Gastrocnemius medialis (tissue), 4 donors: ENCODE measurements at regions not wholly inside any gene's neighbourhood (a gene's known extent, or its start where the extent isn't known, plus 50 kb on each side); places are given as distances from the start of the nearest gene placed in this dataset.

Source experiments
- ATAC-seq, 2 donors: fragments of 150-250 bp; one replicate each; pipeline ENCODE4 v1.9.1; 2016
- DNase-seq, 2 donors: peaks; one replicate each; pipeline ENCODE4 v3.0.0-alpha.2; 2019
- H3K27ac ChIP-seq, 4 donors: fragments of 200-600 bp; sonication (generic); 1 replicate in 1 of 4; 2 replicates in 3 of 4; pipeline ENCODE4 v1.5.1; 2016 to 2018; ENCODE audit warnings: mild to moderate bottlenecking in 2 of 4, moderate library complexity in 1 of 4
- H3K27me3 ChIP-seq, 3 donors: fragments of 200-600 bp; sonication (generic) in 2 of 3; 1 replicate in 1 of 3; 2 replicates in 2 of 3; pipeline versions ENCODE4 v1.5.1 to v1.6.0; 2016 to 2019; ENCODE audit warnings: mild to moderate bottlenecking in 1 of 3, moderate library complexity in 1 of 3
- H3K36me3 ChIP-seq, 2 donors: fragments of 200-600 bp; sonication (generic) in 1 of 2; one replicate each; pipeline ENCODE4 v1.5.1; 2017 to 2018
- H3K4me1 ChIP-seq, 2 donors: fragments of 200-600 bp; sonication (generic) in 1 of 2; one replicate each; pipeline ENCODE4 v1.5.1; 2016 to 2017; ENCODE audit warnings: mild to moderate bottlenecking in 2 of 2
- H3K4me3 ChIP-seq, 4 donors: fragments of 200-600 bp; sonication (generic) in 3 of 4; 1 replicate in 1 of 4; 2 replicates in 3 of 4; pipeline ENCODE4 v1.5.1; 2016 to 2019; ENCODE audit warnings: mild to moderate bottlenecking in 2 of 4
- H3K9me3 ChIP-seq, 3 donors: fragments of 200-600 bp; sonication (generic) in 2 of 3; 1 replicate in 1 of 3; 2 replicates in 2 of 3; pipeline ENCODE4 v1.5.1; 2016 to 2019
- POLR2A ChIP-seq, 2 donors: fragments of 450-650 bp; IDR thresholded peaks; one replicate each; pipeline ENCODE4 v1.6.1; 2017; ENCODE audit warnings: antibody characterized with exemption in 2 of 2, mild to moderate bottlenecking in 2 of 2, moderate library complexity in 2 of 2
- in situ Hi-C, 4 donors: fragments of 200-750 bp; cut with MboI; loops; one replicate each; pipeline versions ENCODE4 v1.15.0 to v1.8.0; 2017; ENCODE audit warnings: low sequenced_read_pairs in 4 of 4
- intact Hi-C: fragments of 100-400 bp; cut with DNase I; formaldehyde crosslinking; loops from one replicate; pipeline ENCODE4 v1.15.1; 2023; ENCODE audit warnings: low total_unique reads
- TF ChIP-seq, protein P1 (sequence below), 5 experiments: fragments of 450-650 bp in 3 of 5; fragments of 200-600 bp in 2 of 5; sonication (generic) in 2 of 5; IDR thresholded peaks in 4 of 5; conservative IDR thresholded peaks in 1 of 5; 1 replicate in 4 of 5; 2 replicates in 1 of 5; pipeline ENCODE4 v1.5.1; 2016 to 2019; ENCODE audit warnings: antibody characterized with exemption in 5 of 5, mild to moderate bottlenecking in 3 of 5, moderate library complexity in 3 of 5

DNA sequence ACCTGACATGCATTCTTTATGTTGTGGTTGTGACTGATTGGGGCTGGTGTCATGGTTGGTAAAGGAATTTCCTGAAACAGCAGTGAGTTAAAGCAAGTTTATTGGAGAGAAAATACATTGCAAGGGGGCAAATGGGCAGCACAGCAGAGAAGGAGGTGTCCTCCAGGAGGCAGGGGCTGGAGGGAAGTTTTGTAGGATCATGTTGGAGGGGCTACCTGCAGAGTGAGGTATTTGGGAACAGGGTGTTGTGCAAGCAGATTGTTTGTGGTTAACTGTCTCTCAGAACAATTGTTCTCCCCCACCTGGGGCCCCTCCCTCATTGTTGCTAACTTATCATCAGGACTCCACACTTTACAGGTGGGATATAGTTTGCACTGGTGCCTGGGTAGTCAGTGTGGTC lies 196.0 kb downstream of the NSUN3 start:
- no peak overlapping the region for H3K27ac ChIP-seq
- H3K9me3 ChIP-seq: no peaks in the 10 kb centered on the region
- ATAC-seq: no peak
- TF ChIP-seq, protein P1, sequence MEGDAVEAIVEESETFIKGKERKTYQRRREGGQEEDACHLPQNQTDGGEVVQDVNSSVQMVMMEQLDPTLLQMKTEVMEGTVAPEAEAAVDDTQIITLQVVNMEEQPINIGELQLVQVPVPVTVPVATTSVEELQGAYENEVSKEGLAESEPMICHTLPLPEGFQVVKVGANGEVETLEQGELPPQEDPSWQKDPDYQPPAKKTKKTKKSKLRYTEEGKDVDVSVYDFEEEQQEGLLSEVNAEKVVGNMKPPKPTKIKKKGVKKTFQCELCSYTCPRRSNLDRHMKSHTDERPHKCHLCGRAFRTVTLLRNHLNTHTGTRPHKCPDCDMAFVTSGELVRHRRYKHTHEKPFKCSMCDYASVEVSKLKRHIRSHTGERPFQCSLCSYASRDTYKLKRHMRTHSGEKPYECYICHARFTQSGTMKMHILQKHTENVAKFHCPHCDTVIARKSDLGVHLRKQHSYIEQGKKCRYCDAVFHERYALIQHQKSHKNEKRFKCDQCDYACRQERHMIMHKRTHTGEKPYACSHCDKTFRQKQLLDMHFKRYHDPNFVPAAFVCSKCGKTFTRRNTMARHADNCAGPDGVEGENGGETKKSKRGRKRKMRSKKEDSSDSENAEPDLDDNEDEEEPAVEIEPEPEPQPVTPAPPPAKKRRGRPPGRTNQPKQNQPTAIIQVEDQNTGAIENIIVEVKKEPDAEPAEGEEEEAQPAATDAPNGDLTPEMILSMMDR (IDR thresholded peaks at IDR 0.05 in 4 of 5, conservative IDR thresholded peaks at IDR 0.05 in 1 of 5): no peak
- in situ Hi-C loops: loop anchor here in 1 of 4 donors (25.0 kb wide), 1 partner anchor 97 kb away; no protein-coding TSS in a partner anchor
- intact Hi-C loops: no loop called here
- no peaks in the 10 kb centered on the region for H3K36me3 ChIP-seq
- no peaks in the 10 kb centered on the region for H3K27me3 ChIP-seq
- no peak overlapping the region for H3K4me3 ChIP-seq
- H3K4me1 ChIP-seq: no peaks in the 10 kb centered on the region
- no peak for DNase-seq

DNA sequence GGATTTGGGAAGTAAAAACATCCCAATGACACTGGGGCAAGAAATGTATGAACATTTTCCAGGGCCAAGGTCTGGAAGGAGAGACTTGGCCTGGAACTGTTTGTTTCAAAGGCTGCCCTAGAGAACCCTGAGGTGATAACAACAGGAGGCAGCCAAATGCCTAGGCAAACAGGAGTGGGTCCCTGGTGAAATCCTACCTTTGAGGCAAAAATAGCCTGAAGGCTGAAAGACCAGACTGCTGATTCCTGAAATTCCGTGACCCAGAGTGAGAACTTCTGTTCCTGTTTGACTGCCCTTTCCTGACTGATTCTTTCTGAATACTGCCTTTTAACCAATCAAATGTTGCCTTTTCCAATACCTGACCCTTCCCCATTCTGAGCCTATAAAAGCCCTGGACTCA lies 196.4 kb downstream of the NSUN3 start:
- no peak for TF ChIP-seq POLR2A (IDR thresholded peaks at IDR 0.05)
- TF ChIP-seq, protein P1 (IDR thresholded peaks at IDR 0.05 in 4 of 5, conservative IDR thresholded peaks at IDR 0.05 in 1 of 5): no peak
- Histone ChIP-seq H3K27me3 (no peaks in the 10 kb centered on the region), H3K27ac (no peak overlapping the region), H3K9me3 (no peaks in the 10 kb centered on the region), H3K4me1 (no peaks in the 10 kb centered on the region), H3K4me3 (no peak overlapping the region), H3K36me3 (no peaks in the 10 kb centered on the region)
- intact Hi-C loops (no loop called here), in situ Hi-C loops (loop anchor here in 1 of 4 donors (25.0 kb wide), 1 partner anchor 97 kb away; no protein-coding TSS in a partner anchor)
- DNase-seq: no peak
- no peak for ATAC-seq

DNA sequence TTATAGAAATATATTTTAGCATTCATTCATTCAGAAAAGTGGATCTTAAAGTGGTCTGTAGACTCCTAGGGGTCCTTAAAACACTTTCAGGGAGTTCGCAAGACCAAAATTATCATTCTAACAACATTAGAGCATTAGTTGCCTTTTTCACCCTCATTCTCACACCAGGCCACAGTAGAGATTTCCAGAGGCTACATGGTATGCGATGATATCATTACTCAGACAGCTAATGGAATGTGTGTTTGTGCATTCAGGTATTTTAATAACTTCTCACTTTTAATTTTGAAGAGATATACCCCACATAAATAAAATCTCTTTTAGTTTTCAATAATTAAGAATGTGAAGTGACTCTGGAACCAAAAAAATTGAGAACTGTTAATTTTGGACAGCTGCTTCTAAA lies 206.9 kb downstream of the NSUN3 start:
- Histone ChIP-seq H3K9me3 (no peaks in the 10 kb centered on the region), H3K27ac (no peak overlapping the region), H3K4me1 (no peaks in the 10 kb centered on the region), H3K27me3 (no peaks in the 10 kb centered on the region), H3K36me3 (no peaks in the 10 kb centered on the region), H3K4me3 (no peak overlapping the region)
- no peak for DNase-seq
- in situ Hi-C loops (loop anchor here in 1 of 4 donors (25.0 kb wide), 1 partner anchor 107 kb away; no protein-coding TSS in a partner anchor), intact Hi-C loops (no loop called here)
- TF ChIP-seq, protein P1 (IDR thresholded peaks at IDR 0.05 in 4 of 5, conservative IDR thresholded peaks at IDR 0.05 in 1 of 5): no peak
- TF ChIP-seq POLR2A (IDR thresholded peaks at IDR 0.05): no peak
- no peak for ATAC-seq

DNA sequence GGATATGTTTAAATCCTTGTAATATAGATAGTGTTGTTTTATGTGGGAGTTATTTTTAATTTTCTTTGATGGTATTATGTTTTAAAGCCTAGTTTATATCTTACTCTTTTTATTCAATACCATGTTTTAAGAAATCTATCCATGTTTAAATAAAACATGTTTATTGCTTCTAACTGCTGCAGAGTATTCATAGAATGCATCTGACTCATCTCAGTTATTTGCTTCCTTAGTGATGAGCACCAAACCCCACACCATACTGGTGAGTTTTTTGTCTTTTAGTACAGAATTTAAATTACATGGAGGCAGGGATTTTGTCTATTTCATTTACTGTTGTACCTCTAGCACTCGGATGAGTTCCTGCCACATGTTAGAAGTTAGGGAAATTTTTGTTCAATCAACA lies 209.2 kb downstream of the NSUN3 start:
- intact Hi-C loops: no loop called here
- no peak for DNase-seq
- no peak overlapping the region for H3K27ac ChIP-seq
- no peaks in the 10 kb centered on the region for H3K9me3 ChIP-seq
- no peak for TF ChIP-seq POLR2A (IDR thresholded peaks at IDR 0.05)
- TF ChIP-seq, protein P1 (IDR thresholded peaks at IDR 0.05 in 4 of 5, conservative IDR thresholded peaks at IDR 0.05 in 1 of 5): no peak
- H3K4me3 ChIP-seq: no peak overlapping the region
- H3K4me1 ChIP-seq: no peaks in the 10 kb centered on the region
- H3K36me3 ChIP-seq: no peaks in the 10 kb centered on the region
- ATAC-seq: no peak
- in situ Hi-C loops: loop anchor here in 1 of 4 donors (25.0 kb wide), 1 partner anchor 110 kb away; no protein-coding TSS in a partner anchor
- H3K27me3 ChIP-seq: no peaks in the 10 kb centered on the region

DNA sequence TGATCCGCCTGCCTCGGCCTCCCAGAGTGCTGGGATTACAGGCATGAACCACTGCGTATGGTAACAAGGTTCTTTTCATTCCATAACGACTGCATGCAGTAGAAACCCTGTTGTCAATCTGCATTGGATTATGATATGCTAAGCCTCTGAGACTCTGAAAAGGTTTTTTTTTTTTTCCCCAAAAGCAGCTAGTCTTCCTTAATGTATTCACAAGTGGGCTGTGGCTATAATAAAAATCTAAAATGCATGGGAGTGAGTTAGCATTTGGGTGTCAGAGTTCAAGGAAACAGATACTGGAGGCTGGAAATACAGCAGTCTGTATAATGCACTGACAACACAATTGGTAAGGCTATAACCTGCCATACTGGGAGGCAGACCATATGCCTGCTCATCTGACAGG lies 218.1 kb downstream of the NSUN3 start:
- intact Hi-C loops (no loop called here), in situ Hi-C loops (no loop called here)
- H3K27me3 ChIP-seq: no peaks in the 10 kb centered on the region
- H3K4me3 ChIP-seq: no peak overlapping the region
- DNase-seq (no peak), ATAC-seq (no peak)
- no peaks in the 10 kb centered on the region for H3K9me3 ChIP-seq
- TF ChIP-seq, protein P1 (IDR thresholded peaks at IDR 0.05 in 4 of 5, conservative IDR thresholded peaks at IDR 0.05 in 1 of 5): no peak
- no peak for TF ChIP-seq POLR2A (IDR thresholded peaks at IDR 0.05)
- no peaks in the 10 kb centered on the region for H3K4me1 ChIP-seq
- H3K36me3 ChIP-seq: no peaks in the 10 kb centered on the region
- H3K27ac ChIP-seq: no peak overlapping the region
